ENCODE measurements at regions not wholly inside any gene's neighbourhood (a gene's known extent, or its start where the extent isn't known, plus 50 kb on each side); places are given as distances from the start of the nearest gene placed in this dataset.

DNA sequence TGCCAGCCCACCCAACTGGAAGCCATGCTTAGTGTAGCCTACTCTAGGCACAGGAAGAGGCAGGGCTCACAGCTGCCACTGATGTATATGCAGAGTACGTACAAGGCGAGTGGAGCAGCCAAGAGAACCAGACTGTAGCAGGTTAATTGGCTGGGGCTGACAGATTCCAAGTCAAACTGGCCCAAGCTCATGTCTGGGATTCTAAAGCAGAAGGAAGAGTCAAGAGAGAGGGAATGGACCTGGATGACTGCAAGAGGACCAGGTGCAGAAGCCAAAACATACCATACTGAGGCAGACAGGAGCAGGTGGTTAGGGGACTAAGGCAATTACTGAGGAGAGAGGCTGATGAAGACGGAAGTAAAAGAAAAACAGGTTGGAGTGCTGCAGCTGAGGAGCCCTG is 51.3 kb upstream of the LRRN2 start:
- intact Hi-C loops (cut with micrococcal nuclease) = no loop called here

- intact Hi-C loops (cut with micrococcal nuclease) = no loop called here
Measured at GRCh38 chr1:204738506-204738905, 53.0 kb upstream of the LRRN2 start.

- intact Hi-C loops (cut with micrococcal nuclease) = no loop called here
Measured at GRCh38 chr1:204740354-204740753, 54.8 kb upstream of the LRRN2 start.

- intact Hi-C loops (cut with micrococcal nuclease) = no loop called here
Measured at GRCh38 chr1:204741440-204741839, 55.9 kb upstream of the LRRN2 start.

DNA sequence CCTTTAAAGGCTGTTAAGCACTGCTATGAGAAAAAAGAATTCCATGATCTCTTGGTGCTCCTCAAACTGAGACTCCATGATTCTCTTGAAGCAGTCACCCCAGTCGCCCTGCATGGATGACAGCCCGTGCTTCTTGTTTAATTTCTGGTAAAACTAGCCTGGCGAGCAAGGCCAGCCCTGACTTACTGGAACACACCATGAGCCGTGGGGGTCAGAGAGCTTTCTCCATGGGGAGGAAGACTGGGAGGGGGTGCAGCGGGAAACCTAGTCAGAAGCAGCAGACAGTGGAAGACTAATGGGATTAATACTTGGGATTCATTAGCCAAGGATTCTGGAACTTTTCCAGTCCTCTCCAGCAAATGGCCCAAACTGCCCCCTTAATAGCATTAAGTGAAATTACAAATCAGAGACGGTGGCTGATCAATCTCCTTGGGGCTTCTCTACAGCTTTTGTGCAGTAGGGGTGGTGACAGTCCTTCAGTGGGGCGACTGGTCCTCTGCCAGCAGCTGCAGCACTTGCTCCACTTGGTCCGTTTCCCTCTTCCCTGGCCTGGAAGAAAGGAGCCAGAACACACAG is 57.2 kb upstream of the LRRN2 start:
- intact Hi-C loops (cut with micrococcal nuclease) = no loop called here

DNA sequence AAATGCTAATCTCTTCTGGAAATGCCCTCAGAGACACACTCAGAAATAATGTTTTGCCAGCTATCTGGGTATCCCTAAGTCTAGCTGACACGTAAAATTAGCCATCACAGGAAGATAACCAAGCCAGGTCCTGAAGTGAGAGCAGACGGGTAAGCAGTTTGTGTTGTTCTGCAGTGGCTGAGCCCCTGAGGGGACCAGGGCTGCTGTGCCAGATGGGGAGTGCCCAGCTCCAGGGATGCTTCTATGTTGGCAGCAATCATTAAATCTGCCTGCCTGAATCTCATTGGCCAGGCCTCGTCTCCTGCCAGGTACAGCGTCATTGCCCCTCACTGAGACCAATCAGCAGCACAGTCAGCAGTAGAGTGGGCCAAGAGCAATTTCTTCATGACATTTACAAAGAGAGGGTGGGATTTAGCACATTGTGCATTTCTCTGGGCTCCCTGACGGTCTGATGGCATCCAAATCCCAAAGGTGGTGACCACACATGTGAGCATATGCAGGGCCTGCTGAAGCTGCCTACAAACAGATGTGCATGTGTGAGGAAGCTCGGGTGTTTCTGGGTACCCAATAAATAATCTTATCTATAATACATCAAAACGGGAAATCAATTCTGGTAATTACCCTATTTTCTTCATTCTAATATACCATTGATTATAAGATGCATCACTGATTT is 58.7 kb upstream of the LRRN2 start:
- intact Hi-C loops (cut with micrococcal nuclease) = no loop called here

GRCh38 chr1:204746838-204747442 is 61.4 kb upstream of the LRRN2 start:
- intact Hi-C loops (cut with micrococcal nuclease) = loop anchor here (1.0 kb wide), 1 partner anchor 16 kb away; no protein-coding TSS in a partner anchor

- intact Hi-C loops (cut with micrococcal nuclease) = no loop called here
Measured at GRCh38 chr1:204751480-204751879, 65.9 kb upstream of the LRRN2 start.

GRCh38 chr1:204751883-204752687 is 66.5 kb upstream of the LRRN2 start:
- intact Hi-C loops (cut with micrococcal nuclease) = no loop called here

- intact Hi-C loops (cut with micrococcal nuclease) = no loop called here
Measured at GRCh38 chr1:204752688-204753040, 67.1 kb upstream of the LRRN2 start.

- intact Hi-C loops (cut with micrococcal nuclease) = no loop called here
Measured at GRCh38 chr1:204754821-204755220, 69.3 kb upstream of the LRRN2 start.

DNA sequence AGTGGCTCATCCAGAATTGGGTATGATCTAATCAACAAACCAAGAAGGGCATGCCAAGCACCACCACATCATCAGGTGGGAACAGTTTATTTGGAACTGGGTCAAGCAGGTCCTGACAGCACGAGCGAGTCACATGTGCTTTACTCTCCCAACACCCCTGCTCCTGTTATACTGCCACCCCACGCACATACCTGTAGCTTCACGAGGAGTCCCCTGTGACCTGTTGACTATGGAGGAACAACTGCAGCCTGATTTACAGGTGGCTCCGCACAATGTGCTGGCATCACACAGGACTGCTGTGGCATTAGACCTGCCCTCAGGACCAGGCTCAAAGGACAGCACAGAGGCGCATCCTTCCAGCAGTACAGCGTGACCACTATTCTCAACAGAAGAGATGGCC is 70.8 kb upstream of the LRRN2 start:
- intact Hi-C loops (cut with micrococcal nuclease) = no loop called here

- intact Hi-C loops (cut with micrococcal nuclease) = no loop called here
Measured at GRCh38 chr1:204756811-204757210, 71.3 kb upstream of the LRRN2 start.

GRCh38 chr1:204758601-204759000 is 73.1 kb upstream of the LRRN2 start:
- intact Hi-C loops (cut with micrococcal nuclease) = no loop called here

DNA sequence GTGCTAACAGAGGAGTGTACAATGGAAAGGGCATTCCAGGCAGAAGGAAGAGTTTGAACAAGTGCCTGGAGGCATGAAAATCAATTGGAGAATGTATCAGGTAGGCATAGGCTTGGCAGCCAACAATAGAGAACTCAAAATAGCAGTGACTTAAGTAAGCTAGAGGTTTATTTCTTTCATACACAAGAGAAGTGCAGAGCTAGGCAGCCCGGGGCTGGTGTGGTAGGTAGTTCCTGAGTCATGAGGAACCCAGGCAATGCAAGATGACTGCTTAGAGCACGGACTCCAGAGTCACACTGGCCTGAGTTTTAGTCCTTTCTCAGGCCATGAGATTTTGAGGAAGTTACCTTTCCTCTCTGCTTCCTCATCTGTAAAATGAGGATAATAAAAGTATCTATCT is 74.8 kb upstream of the LRRN2 start:
- intact Hi-C loops (cut with micrococcal nuclease) = loop anchor here (5.0 kb wide), 2 partner anchors 253 to 328 kb away; no protein-coding TSS in a partner anchor

GRCh38 chr1:204760757-204761156 is 75.2 kb upstream of the LRRN2 start:
- intact Hi-C loops (cut with micrococcal nuclease) = loop anchor here (5.0 kb wide), 2 partner anchors 253 to 328 kb away; no protein-coding TSS in a partner anchor

DNA sequence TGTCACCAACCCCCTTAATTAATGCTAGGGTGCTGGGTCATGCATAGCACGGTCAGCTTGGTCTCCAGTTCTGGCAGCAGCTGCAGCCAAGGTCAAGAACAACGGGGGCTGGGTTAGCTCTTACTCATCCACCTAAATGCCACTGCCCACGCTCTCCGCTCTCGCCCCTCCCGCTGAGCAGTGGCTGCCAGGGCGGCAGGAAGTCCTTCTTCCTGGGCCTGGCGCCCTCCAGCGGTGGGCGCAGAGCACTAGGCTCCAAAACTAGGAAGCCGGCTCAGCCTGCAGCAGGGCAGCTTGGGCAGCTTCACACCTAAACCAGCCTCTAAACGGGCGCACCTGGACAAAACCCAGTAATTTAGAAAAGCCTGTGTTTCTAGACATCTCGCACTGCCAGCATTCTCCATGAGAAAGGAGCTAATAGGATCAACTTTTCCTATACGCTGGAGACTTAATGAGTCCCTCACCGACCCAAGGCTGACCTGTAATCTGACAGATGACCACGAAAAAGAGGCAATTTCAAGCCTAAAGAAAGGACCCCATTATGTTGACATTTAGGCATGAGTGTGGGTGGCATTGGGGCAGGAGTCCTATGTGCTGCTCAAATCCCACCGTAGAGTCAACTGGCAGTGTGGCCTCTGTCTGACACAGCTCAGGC is 78.4 kb upstream of the LRRN2 start:
- intact Hi-C loops (cut with micrococcal nuclease) = loop anchor here (1.0 to 5.0 kb wide), 6 partner anchors 17 to 332 kb away; no protein-coding TSS in a partner anchor

GRCh38 chr1:204769997-204770396 is 84.5 kb upstream of the LRRN2 start:
- intact Hi-C loops (cut with micrococcal nuclease) = no loop called here

GRCh38 chr1:204771358-204771757 is 85.8 kb upstream of the LRRN2 start:
- intact Hi-C loops (cut with micrococcal nuclease) = no loop called here

DNA sequence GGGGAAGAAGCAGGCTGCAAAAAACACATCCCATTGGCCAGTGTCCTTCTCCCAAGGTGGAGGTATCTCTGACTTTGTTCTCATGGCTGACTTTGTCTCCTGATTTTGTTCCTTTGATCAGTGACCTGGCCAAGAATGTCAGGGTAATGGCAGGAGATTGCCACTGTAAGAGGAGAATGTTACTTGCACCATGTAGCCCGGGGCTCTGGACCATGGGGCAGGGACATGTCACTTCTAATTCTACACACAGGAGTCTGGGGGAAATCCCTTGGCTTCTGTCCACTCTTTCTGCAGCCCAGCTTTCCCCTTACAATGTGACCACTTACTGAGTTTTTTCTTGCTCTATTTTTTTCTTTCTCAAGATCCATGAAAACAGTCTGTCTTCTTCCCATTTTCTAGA is 87.7 kb upstream of the LRRN2 start:
- intact Hi-C loops (cut with micrococcal nuclease) = no loop called here

- intact Hi-C loops (cut with micrococcal nuclease) = no loop called here
Measured at GRCh38 chr1:204775546-204775945, 90.0 kb upstream of the LRRN2 start.

Data from T-helper 1 cell treated with Interleukin-12 subunit alpha and Interleukin-12 subunit beta and Interleukin-4 antibody, amounts not matched to agents 30 ng/mL and 1 ng/mL, for 36 hours (primary cell).